T-helper 2 cell (primary cell): ENCODE measurements at regions not wholly inside any gene's neighbourhood (a gene's known extent, or its start where the extent isn't known, plus 50 kb on each side); places are given as distances from the start of the nearest gene placed in this dataset.
"Not testable (repeated sequence)": the region's sequence is repeated elsewhere in the genome, so short reads cannot be mapped to it uniquely, and the experiment has no call there.

Source experiments
- DNase-seq, 5 experiments: peaks; one replicate each; pipeline versions ENCODE4 v3.0.0 to v3.0.0-alpha.2; 2012 to 2022

DNA sequence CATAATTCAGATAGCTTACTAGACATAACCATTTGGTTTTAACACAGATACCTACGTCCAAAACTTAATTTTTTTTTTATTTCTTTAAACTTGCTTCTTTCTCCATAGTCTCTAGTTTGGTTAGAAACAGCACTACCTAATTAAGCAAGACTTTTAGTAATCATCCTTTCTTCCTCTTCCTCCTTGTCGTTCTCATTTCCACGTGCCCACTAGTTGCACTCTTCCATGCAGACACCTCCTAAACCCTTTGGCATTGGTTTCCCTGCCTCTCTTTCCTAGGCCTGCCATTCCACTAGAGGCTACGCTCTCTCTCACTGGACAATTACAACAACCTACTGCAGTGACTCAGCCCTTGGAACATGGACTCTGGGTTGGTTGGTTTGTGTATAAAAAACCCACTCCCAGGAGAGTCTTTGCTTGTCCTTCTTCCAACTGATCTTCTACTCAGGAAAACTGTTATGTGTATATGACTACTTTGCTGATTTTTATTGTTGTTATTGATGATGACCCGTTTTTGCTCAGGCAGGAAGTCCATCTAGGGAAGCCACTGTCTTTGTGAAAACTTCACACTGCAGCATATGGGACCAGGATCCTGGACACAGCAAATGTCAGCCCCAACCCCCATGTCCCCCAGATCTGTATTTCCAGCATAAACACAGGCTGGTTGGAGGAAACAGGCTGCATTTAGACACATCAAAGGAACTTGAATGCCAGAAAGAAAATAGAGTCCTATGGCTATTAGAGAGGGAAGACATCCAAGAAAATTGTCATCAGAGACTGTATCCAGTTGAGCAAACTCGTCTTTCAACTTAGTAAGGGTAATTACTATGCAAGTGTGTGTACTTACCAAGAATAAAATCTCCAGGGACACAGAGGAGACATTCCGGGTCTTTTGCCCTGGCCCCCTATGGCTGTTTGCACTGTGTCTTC lies 503.2 kb downstream of the GADD45G start:
- DNase-seq = no peak

DNA sequence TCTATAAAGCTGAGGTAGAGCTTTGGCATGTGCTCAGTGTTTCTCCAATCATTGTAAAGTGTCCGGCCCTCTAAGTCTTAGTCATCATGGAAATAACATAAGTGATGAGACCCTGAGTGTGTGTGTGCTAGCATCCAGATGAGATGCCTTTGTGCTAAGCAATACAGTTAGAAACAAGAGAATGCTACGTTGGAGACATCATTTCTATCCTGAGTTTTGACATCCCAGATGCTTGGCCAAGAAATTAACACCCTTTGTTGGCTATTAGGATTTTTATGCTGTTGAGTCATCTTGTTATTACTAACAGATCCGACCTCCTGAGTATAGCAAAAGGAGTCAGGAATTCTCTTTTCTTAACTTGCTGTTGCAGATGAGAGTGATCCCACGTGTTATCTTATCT lies 508.0 kb downstream of the GADD45G start:
- no peak for DNase-seq

- no peak for DNase-seq
These were observed 510.0 kb downstream of the GADD45G start for GRCh38 chr9:90114641-90115425.

DNA sequence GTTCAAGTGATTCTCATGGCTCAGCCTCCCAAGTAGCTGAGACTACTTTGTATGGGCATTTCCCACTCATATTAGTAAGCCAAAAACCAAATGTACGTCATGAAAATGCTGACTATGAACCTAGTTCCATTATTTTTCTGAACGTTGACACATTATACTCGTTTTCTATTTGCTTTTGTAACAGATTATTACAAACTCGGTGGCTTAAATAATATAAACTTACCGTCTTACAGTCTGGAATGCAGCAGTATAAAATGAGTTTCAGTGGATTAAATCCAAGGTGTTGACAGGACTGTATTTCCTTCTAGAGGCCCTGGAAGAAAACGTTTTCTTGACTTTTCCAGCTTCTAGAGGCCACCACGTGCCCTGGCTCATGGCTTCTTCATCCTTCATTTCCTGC lies 517.0 kb downstream of the GADD45G start:
- no peak for DNase-seq

DNA sequence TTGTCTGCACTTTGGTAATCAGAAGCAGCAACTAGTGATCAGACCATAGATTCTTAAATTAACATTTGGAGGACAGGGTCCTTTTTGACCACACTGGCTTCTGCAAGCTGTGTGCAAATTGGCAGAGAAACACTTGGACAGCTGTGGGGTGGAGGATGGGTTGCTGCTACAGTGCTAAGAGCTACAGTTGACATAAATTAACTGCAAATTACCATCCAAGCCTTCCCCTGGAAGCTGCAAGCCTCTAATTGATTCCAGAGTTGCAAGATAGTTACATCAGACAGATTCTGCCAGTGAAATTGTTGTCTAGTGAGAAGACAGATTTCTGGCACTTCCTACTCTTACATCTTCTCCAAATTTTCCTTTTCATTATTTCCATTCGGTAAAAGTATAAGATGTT lies 517.7 kb downstream of the DIRAS2 start:
- DNase-seq = no peak

DNA sequence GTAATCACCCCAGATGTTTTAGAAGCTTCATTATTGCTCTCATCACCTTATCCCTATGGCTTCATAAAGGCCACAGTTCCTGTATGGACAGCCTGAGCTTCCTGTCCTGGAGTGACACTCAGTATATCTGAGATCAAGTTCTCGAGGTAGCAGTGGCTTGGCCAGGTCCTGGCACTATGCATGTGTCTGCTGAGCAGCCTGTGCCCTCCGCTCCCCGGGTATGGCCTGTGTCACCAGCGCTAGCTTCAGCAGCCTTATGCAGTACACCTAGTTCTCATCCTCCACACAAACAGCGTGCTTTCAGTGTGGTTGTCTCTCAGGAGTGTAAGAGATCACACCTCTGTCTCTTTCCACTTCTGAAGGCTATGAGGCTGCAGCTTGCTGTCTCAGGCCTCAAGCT lies 514.7 kb downstream of the DIRAS2 start:
- no peak for DNase-seq

DNA sequence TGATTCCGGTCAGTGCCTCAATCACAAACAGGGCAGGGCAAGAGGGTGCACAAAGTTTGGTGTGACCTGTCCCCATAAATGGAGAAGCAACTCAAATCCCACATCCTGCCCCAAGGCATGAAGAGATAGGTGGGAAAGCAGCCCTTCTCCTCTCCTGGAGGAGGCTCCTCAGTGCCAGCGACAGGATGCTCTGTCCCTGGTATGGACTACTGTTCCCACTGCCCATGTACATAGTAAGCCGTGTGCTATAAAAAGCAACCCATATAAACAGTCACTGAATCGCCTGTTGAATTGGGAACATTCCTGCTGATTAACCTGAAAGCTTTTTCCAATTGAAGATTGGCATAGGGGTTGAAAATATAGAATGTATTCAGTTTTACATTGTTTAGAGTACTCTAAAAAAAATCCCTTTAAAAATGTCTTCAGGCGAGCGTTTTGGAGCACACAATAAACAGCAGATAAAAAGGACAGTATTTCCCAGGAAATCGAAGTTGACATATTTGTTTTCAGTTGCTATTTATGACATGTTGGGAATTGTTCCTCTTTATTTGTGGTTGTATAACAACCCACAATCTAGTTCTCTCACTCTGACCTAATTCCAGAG lies 513.9 kb downstream of the DIRAS2 start:
- no peak for DNase-seq

GRCh38 chr9:90129446-90129845 lies 513.2 kb downstream of the DIRAS2 start:
- DNase-seq = no peak

- no peak for DNase-seq
These were observed 511.1 kb downstream of the DIRAS2 start for GRCh38 chr9:90131568-90131967.

GRCh38 chr9:90132866-90133265 lies 509.8 kb downstream of the DIRAS2 start:
- no peak for DNase-seq

DNA sequence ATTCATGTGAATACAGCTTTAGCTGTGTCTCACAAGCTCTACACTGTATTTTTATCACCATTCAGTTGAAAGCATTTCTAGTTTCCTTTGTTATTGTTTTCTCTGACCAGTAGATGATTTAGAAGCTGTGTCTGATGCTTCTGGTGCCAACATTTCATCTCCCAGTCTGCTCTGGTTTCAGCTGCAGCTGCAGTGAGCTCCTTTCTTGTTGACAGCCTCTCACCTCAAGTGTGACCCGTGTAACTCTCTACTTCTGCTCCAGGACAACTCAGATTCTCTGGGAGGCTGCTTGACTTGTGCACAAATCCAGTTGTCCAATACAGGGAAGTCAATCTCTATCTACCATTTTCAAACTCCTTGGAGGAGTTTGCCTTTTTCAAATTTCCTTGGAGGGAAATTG lies 504.8 kb downstream of the DIRAS2 start:
- DNase-seq = no peak

GRCh38 chr9:90140131-90140818 lies 502.3 kb downstream of the DIRAS2 start:
- DNase-seq = no peak

GRCh38 chr9:90141723-90142122 lies 500.9 kb downstream of the DIRAS2 start:
- peak in 1 of 5 experiments; percentile 22 for DNase-seq

- DNase-seq = peak in 3 of 5 experiments; percentile 13 to 46 (median 33)
These were observed 500.0 kb downstream of the DIRAS2 start for GRCh38 chr9:90142580-90142979.

DNA sequence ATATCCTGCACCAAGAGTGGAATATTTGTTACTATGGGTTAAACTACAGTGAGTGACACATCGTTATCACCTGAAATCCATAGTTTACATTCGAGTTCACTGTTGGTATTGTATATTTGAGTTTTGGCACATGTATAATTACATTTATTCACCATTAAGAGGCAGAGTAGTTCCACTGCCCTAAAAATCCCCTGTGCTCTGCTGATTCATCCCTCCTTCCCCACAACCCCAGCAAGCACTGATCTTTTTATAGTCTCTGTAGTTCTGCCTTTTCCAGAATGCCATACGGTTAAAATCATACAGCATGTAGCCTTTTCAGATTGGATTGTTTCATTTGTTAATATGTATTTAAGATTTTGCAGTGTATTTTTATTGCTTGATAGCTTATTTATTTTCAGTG lies 495.2 kb downstream of the DIRAS2 start:
- no peak for DNase-seq

- DNase-seq = no peak
These were observed 486.3 kb downstream of the DIRAS2 start for GRCh38 chr9:90156318-90156717.

- no peak for DNase-seq
These were observed 480.3 kb downstream of the DIRAS2 start for GRCh38 chr9:90162326-90162725.

DNA sequence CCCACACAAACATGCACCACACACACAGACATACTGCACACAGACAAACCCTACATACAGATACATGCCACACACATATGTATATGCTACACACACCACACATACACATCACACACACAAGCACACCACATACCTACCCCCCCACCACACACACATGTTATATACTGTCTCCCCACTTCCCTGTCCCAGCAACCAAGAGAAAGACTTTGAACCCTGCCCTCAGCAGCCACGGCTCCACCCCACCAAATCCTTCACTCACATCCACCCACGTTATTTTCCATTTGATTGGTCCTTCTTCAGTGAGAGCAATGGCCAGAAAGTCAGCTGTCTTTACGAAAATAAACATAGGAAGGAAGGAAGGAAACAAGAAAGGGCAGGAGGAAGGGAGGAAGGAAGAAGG lies 479.8 kb downstream of the DIRAS2 start:
- no peak for DNase-seq

- no peak for DNase-seq
These were observed 477.3 kb downstream of the DIRAS2 start for GRCh38 chr9:90165281-90165680.

DNA sequence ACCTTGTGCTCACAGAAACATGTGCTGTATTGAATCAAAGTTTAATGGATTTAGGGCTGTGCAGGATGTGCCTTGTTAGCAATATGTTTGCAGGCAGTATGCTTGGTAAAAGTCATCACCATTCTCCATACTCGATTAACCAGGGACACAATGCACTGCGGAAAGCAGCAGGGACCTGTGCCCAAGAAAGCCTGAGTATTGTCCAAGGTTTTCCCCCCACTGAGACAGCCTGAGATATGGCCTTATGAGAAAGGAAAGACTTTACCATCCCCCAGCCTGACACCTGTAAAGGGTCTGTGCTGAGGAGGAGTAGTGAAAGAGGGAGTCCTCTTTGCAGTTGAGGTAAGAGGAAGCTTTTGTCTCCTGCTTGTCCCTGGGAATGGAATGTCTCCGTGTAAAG lies 476.2 kb downstream of the DIRAS2 start:
- DNase-seq = not testable (repeated sequence)

- no peak for DNase-seq
These were observed 474.7 kb downstream of the DIRAS2 start for GRCh38 chr9:90167914-90168313.

GRCh38 chr9:90169490-90169889 lies 473.1 kb downstream of the DIRAS2 start:
- no peak for DNase-seq

- DNase-seq = not testable (repeated sequence)
These were observed 468.7 kb downstream of the DIRAS2 start for GRCh38 chr9:90173935-90174334.
